ENCODE measurements at regions not wholly inside any gene's neighbourhood (a gene's known extent, or its start where the extent isn't known, plus 50 kb on each side); places are given as distances from the start of the nearest gene placed in this dataset.

GRCh38 chr14:89566180-89566579 is 149.1 kb upstream of the FOXN3 start:
- Mint-ChIP-seq H3K27ac (peak overlapping the region in 2 of 3 donors; percentile 44 to 78), H3K4me3 (no peak overlapping the region), H3K4me1 (peaks cover 24 to 81% (median 59%) of the 10 kb centered on the region in 4 donors), H3K27me3 (no peaks in the 10 kb centered on the region), H3K36me3 (peaks cover 38% of the 10 kb centered on the region), H3K9me3 (no peaks in the 10 kb centered on the region)
- ATAC-seq (ENCODE audit: low read depth in 2 of 2) (no peak), DNase-seq (no peak)
- no peak overlapping the region for H3K4me3 ChIP-seq (ENCODE audit: low read depth, low read length)
- H3K27ac ChIP-seq (ENCODE audit: insufficient read depth, low read length, poor library complexity, severe bottlenecking), result no peak overlapping the region
- peaks cover 8% of the 10 kb centered on the region for H3K4me1 ChIP-seq (ENCODE audit: control insufficient read depth, insufficient read depth, low read length, poor library complexity, severe bottlenecking)
- H3K9me3 ChIP-seq (ENCODE audit: control insufficient read depth in 2 of 2, low read length in 2 of 2), result no peaks in the 10 kb centered on the region
- peaks cover 9% of the 10 kb centered on the region for H3K36me3 ChIP-seq (ENCODE audit: control insufficient read depth, insufficient read depth, low read length)
- H3K27me3 ChIP-seq (ENCODE audit: control insufficient read depth, insufficient read depth, low read length), result no peaks in the 10 kb centered on the region

- no peaks in the 10 kb centered on the region for H3K27me3 ChIP-seq (ENCODE audit: control insufficient read depth, insufficient read depth, low read length)
- Mint-ChIP-seq H3K36me3 (peaks cover 42% of the 10 kb centered on the region), H3K9me3 (no peaks in the 10 kb centered on the region), H3K4me3 (peak overlapping the region in 1 of 4 donors; percentile 8), H3K27me3 (no peaks in the 10 kb centered on the region), H3K4me1 (peaks cover 27 to 80% (median 60%) of the 10 kb centered on the region in 4 donors), H3K27ac (peak overlapping the region in 2 of 3 donors; percentile 44 to 78)
- ATAC-seq (ENCODE audit: low read depth in 2 of 2), result no peak
- H3K36me3 ChIP-seq (ENCODE audit: control insufficient read depth, insufficient read depth, low read length), result peaks cover 14% of the 10 kb centered on the region
- no peak overlapping the region for H3K4me3 ChIP-seq (ENCODE audit: low read depth, low read length)
- H3K27ac ChIP-seq (ENCODE audit: insufficient read depth, low read length, poor library complexity, severe bottlenecking), result no peak overlapping the region
- no peaks in the 10 kb centered on the region for H3K9me3 ChIP-seq (ENCODE audit: control insufficient read depth in 2 of 2, low read length in 2 of 2)
- H3K4me1 ChIP-seq (ENCODE audit: control insufficient read depth, insufficient read depth, low read length, poor library complexity, severe bottlenecking), result peaks cover 8% of the 10 kb centered on the region
- DNase-seq, result no peak
These were observed 148.6 kb upstream of the FOXN3 start for GRCh38 chr14:89565607-89566006.

- Histone ChIP-seq H3K4me3 (ENCODE audit: low read depth, low read length) (no peak overlapping the region), H3K4me1 (ENCODE audit: control insufficient read depth, insufficient read depth, low read length, poor library complexity, severe bottlenecking) (peaks cover 8% of the 10 kb centered on the region), H3K27ac (ENCODE audit: insufficient read depth, low read length, poor library complexity, severe bottlenecking) (no peak overlapping the region), H3K36me3 (ENCODE audit: control insufficient read depth, insufficient read depth, low read length) (peaks cover 20% of the 10 kb centered on the region), H3K9me3 (ENCODE audit: control insufficient read depth in 2 of 2, low read length in 2 of 2) (no peaks in the 10 kb centered on the region), H3K27me3 (ENCODE audit: control insufficient read depth, insufficient read depth, low read length) (no peaks in the 10 kb centered on the region)
- peaks cover 30 to 81% (median 59%) of the 10 kb centered on the region in 4 donors for H3K4me1 Mint-ChIP-seq
- H3K9me3 Mint-ChIP-seq, result no peaks in the 10 kb centered on the region
- peaks cover 44% of the 10 kb centered on the region for H3K36me3 Mint-ChIP-seq
- peak overlapping the region; percentile 6 to 78 (median 44) for H3K27ac Mint-ChIP-seq
- no peaks in the 10 kb centered on the region for H3K27me3 Mint-ChIP-seq
- DNase-seq (no peak), ATAC-seq (ENCODE audit: low read depth in 2 of 2) (no peak)
- no peak overlapping the region for H3K4me3 Mint-ChIP-seq
These were observed 148.0 kb upstream of the FOXN3 start for GRCh38 chr14:89564989-89565388.

- peaks cover 45% of the 10 kb centered on the region for H3K36me3 Mint-ChIP-seq
- no peak overlapping the region for H3K4me3 Mint-ChIP-seq
- H3K4me1 Mint-ChIP-seq, result peaks cover 26 to 82% (median 58%) of the 10 kb centered on the region in 4 donors
- H3K9me3 Mint-ChIP-seq, result no peaks in the 10 kb centered on the region
- Histone ChIP-seq H3K4me1 (ENCODE audit: control insufficient read depth, insufficient read depth, low read length, poor library complexity, severe bottlenecking) (peaks cover 8% of the 10 kb centered on the region), H3K27me3 (ENCODE audit: control insufficient read depth, insufficient read depth, low read length) (no peaks in the 10 kb centered on the region), H3K27ac (ENCODE audit: insufficient read depth, low read length, poor library complexity, severe bottlenecking) (no peak overlapping the region), H3K36me3 (ENCODE audit: control insufficient read depth, insufficient read depth, low read length) (peaks cover 22% of the 10 kb centered on the region), H3K4me3 (ENCODE audit: low read depth, low read length) (no peak overlapping the region), H3K9me3 (ENCODE audit: control insufficient read depth in 2 of 2, low read length in 2 of 2) (no peaks in the 10 kb centered on the region)
- ATAC-seq (ENCODE audit: low read depth in 2 of 2) (no peak), DNase-seq (no peak)
- H3K27me3 Mint-ChIP-seq, result no peaks in the 10 kb centered on the region
- H3K27ac Mint-ChIP-seq, result peak overlapping the region in 1 of 3 donors; percentile 44
These were observed 147.4 kb upstream of the FOXN3 start for GRCh38 chr14:89564286-89564957.

- no peaks in the 10 kb centered on the region for H3K27me3 ChIP-seq (ENCODE audit: control insufficient read depth, insufficient read depth, low read length)
- no peaks in the 10 kb centered on the region for H3K27me3 Mint-ChIP-seq
- DNase-seq (no peak), ATAC-seq (ENCODE audit: low read depth in 2 of 2) (no peak)
- H3K4me3 ChIP-seq (ENCODE audit: low read depth, low read length), result no peak overlapping the region
- peaks cover 24 to 75% (median 53%) of the 10 kb centered on the region in 4 donors for H3K4me1 Mint-ChIP-seq
- no peaks in the 10 kb centered on the region for H3K9me3 ChIP-seq (ENCODE audit: control insufficient read depth in 2 of 2, low read length in 2 of 2)
- peaks cover 8% of the 10 kb centered on the region for H3K4me1 ChIP-seq (ENCODE audit: control insufficient read depth, insufficient read depth, low read length, poor library complexity, severe bottlenecking)
- no peak overlapping the region for H3K4me3 Mint-ChIP-seq
- H3K27ac ChIP-seq (ENCODE audit: insufficient read depth, low read length, poor library complexity, severe bottlenecking), result no peak overlapping the region
- H3K36me3 ChIP-seq (ENCODE audit: control insufficient read depth, insufficient read depth, low read length), result peaks cover 27% of the 10 kb centered on the region
- no peaks in the 10 kb centered on the region for H3K9me3 Mint-ChIP-seq
- peak overlapping the region; percentile 31 to 67 (median 39) for H3K27ac Mint-ChIP-seq
- H3K36me3 Mint-ChIP-seq, result peaks cover 49% of the 10 kb centered on the region
These were observed 146.4 kb upstream of the FOXN3 start for GRCh38 chr14:89563471-89563870.

GRCh38 chr14:89551955-89552354 is 134.9 kb upstream of the FOXN3 start:
- Mint-ChIP-seq H3K27ac (peak overlapping the region in 2 of 3 donors; percentile 17 to 74), H3K27me3 (no peaks in the 10 kb centered on the region), H3K4me1 (peaks cover 3 to 69% (median 56%) of the 10 kb centered on the region in 4 donors), H3K9me3 (no peaks in the 10 kb centered on the region), H3K36me3 (peaks cover 53% of the 10 kb centered on the region), H3K4me3 (no peak overlapping the region)
- Histone ChIP-seq H3K4me3 (ENCODE audit: low read depth, low read length) (no peak overlapping the region), H3K4me1 (ENCODE audit: control insufficient read depth, insufficient read depth, low read length, poor library complexity, severe bottlenecking) (no peaks in the 10 kb centered on the region), H3K27me3 (ENCODE audit: control insufficient read depth, insufficient read depth, low read length) (no peaks in the 10 kb centered on the region), H3K9me3 (ENCODE audit: control insufficient read depth in 2 of 2, low read length in 2 of 2) (no peaks in the 10 kb centered on the region), H3K27ac (ENCODE audit: insufficient read depth, low read length, poor library complexity, severe bottlenecking) (no peak overlapping the region), H3K36me3 (ENCODE audit: control insufficient read depth, insufficient read depth, low read length) (peaks cover 25% of the 10 kb centered on the region)
- DNase-seq (no peak), ATAC-seq (ENCODE audit: low read depth in 2 of 2) (no peak)

- DNase-seq, result no peak
- Mint-ChIP-seq H3K27ac (peak overlapping the region; percentile 43 to 82 (median 76)), H3K36me3 (peaks cover 48% of the 10 kb centered on the region), H3K9me3 (no peaks in the 10 kb centered on the region), H3K27me3 (no peaks in the 10 kb centered on the region), H3K4me1 (peaks cover 3 to 64% (median 51%) of the 10 kb centered on the region in 4 donors), H3K4me3 (peak overlapping the region in 2 of 4 donors; percentile 13 to 30)
- Histone ChIP-seq H3K4me1 (ENCODE audit: control insufficient read depth, insufficient read depth, low read length, poor library complexity, severe bottlenecking) (no peaks in the 10 kb centered on the region), H3K9me3 (ENCODE audit: control insufficient read depth in 2 of 2, low read length in 2 of 2) (no peaks in the 10 kb centered on the region), H3K27me3 (ENCODE audit: control insufficient read depth, insufficient read depth, low read length) (no peaks in the 10 kb centered on the region), H3K36me3 (ENCODE audit: control insufficient read depth, insufficient read depth, low read length) (peaks cover 21% of the 10 kb centered on the region), H3K27ac (ENCODE audit: insufficient read depth, low read length, poor library complexity, severe bottlenecking) (no peak overlapping the region), H3K4me3 (ENCODE audit: low read depth, low read length) (no peak overlapping the region)
- no peak for ATAC-seq (ENCODE audit: low read depth in 2 of 2)
These were observed 134.4 kb upstream of the FOXN3 start for GRCh38 chr14:89551432-89551831.

- Mint-ChIP-seq H3K27me3 (no peaks in the 10 kb centered on the region), H3K4me3 (peak overlapping the region in 1 of 4 donors; percentile 44), H3K4me1 (peaks cover 3 to 61% (median 47%) of the 10 kb centered on the region in 4 donors), H3K36me3 (peaks cover 45% of the 10 kb centered on the region), H3K27ac (peak overlapping the region; percentile 43 to 76 (median 44)), H3K9me3 (no peaks in the 10 kb centered on the region)
- DNase-seq (no peak), ATAC-seq (ENCODE audit: low read depth in 2 of 2) (no peak)
- Histone ChIP-seq H3K27ac (ENCODE audit: insufficient read depth, low read length, poor library complexity, severe bottlenecking) (no peak overlapping the region), H3K4me3 (ENCODE audit: low read depth, low read length) (no peak overlapping the region), H3K9me3 (ENCODE audit: control insufficient read depth in 2 of 2, low read length in 2 of 2) (no peaks in the 10 kb centered on the region), H3K36me3 (ENCODE audit: control insufficient read depth, insufficient read depth, low read length) (peaks cover 21% of the 10 kb centered on the region), H3K4me1 (ENCODE audit: control insufficient read depth, insufficient read depth, low read length, poor library complexity, severe bottlenecking) (no peaks in the 10 kb centered on the region), H3K27me3 (ENCODE audit: control insufficient read depth, insufficient read depth, low read length) (no peaks in the 10 kb centered on the region)
These were observed 133.8 kb upstream of the FOXN3 start for GRCh38 chr14:89550821-89551220.
